ENCODE measurements at regions not wholly inside any gene's neighbourhood (a gene's known extent, or its start where the extent isn't known, plus 50 kb on each side); places are given as distances from the start of the nearest gene placed in this dataset.
"Not testable (repeated sequence)": the region's sequence is repeated elsewhere in the genome, so short reads cannot be mapped to it uniquely, and the experiment has no call there.

- DNase-seq (ENCODE audit: low spot score) = no peak
Measured at GRCh38 chr16:80008857-80009256, 408.3 kb upstream of the MAF start.

GRCh38 chr16:80007231-80007630 lies 406.7 kb upstream of the MAF start:
- no peak for DNase-seq (ENCODE audit: low spot score)

GRCh38 chr16:80006241-80007215 lies 406.0 kb upstream of the MAF start:
- DNase-seq (ENCODE audit: low spot score) = no peak

- no peak for DNase-seq (ENCODE audit: low spot score)
Measured at GRCh38 chr16:80004113-80004512, 403.6 kb upstream of the MAF start.

GRCh38 chr16:80002261-80002660 lies 401.7 kb upstream of the MAF start:
- no peak for DNase-seq (ENCODE audit: low spot score)

GRCh38 chr16:79998143-79998542 lies 397.6 kb upstream of the MAF start:
- DNase-seq (ENCODE audit: low spot score) = no peak

- peak; percentile 27 for DNase-seq (ENCODE audit: low spot score)
Measured at GRCh38 chr16:79997257-79997656, 396.7 kb upstream of the MAF start.

- DNase-seq (ENCODE audit: low spot score) = no peak
Measured at GRCh38 chr16:79996321-79996720, 395.8 kb upstream of the MAF start.

GRCh38 chr16:79995315-79995714 lies 394.8 kb upstream of the MAF start:
- no peak for DNase-seq (ENCODE audit: low spot score)

- DNase-seq (ENCODE audit: low spot score) = no peak
Measured at GRCh38 chr16:79994418-79994817, 393.9 kb upstream of the MAF start.

- DNase-seq (ENCODE audit: low spot score) = no peak
Measured at GRCh38 chr16:79993629-79994209, 393.2 kb upstream of the MAF start.

- DNase-seq (ENCODE audit: low spot score) = no peak
Measured at GRCh38 chr16:79991969-79992368, 391.4 kb upstream of the MAF start.

GRCh38 chr16:79988721-79989220 lies 388.2 kb upstream of the MAF start:
- DNase-seq (ENCODE audit: low spot score) = no peak

- DNase-seq (ENCODE audit: low spot score) = no peak
Measured at GRCh38 chr16:79988089-79988488, 387.6 kb upstream of the MAF start.

- DNase-seq (ENCODE audit: low spot score) = no peak
Measured at GRCh38 chr16:79986352-79986751, 385.8 kb upstream of the MAF start.

GRCh38 chr16:79985606-79986005 lies 385.1 kb upstream of the MAF start:
- DNase-seq (ENCODE audit: low spot score) = no peak

- not testable (repeated sequence) for DNase-seq (ENCODE audit: low spot score)
Measured at GRCh38 chr16:79984149-79984548, 383.6 kb upstream of the MAF start.

GRCh38 chr16:79982862-79983261 lies 382.3 kb upstream of the MAF start:
- DNase-seq (ENCODE audit: low spot score) = no peak

- DNase-seq (ENCODE audit: low spot score) = no peak
Measured at GRCh38 chr16:79982361-79982760, 381.8 kb upstream of the MAF start.

- no peak for DNase-seq (ENCODE audit: low spot score)
Measured at GRCh38 chr16:79981814-79982213, 381.3 kb upstream of the MAF start.

GRCh38 chr16:79980650-79981521 lies 380.3 kb upstream of the MAF start:
- DNase-seq (ENCODE audit: low spot score) = no peak

Measured in NAMALWA (cell line).